ENCODE measurements at regions not wholly inside any gene's neighbourhood (a gene's known extent, or its start where the extent isn't known, plus 50 kb on each side); places are given as distances from the start of the nearest gene placed in this dataset.

DNA sequence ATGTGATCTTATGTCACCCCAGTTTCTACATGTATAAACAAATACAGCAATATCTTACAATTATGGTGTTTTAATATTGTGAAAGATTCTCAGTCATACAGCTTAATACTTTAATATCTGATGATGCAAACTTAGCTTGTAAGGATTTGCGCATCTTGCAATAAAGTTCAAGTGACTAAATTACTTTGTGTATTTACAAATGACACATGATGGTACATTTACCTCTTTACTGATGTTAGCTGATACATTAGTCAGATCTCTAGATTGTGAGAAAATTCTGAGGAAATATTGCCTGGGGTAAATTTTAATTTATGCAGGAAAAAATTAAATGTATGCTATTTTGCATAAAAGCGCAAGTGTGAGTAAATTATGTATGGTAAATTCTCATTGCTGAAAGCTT lies 418.8 kb upstream of the MMS22L start:
- POLR2A ChIA-PET, result no interaction called here
- no peak overlapping the region for H3K27ac Mint-ChIP-seq
- H3K4me1 Mint-ChIP-seq, result no peaks in the 10 kb centered on the region
- no peaks in the 10 kb centered on the region for H3K36me3 Mint-ChIP-seq
- ATAC-seq (ENCODE audit: low read depth), result no peak
- no peak for DNase-seq
- no peak overlapping the region for H3K4me3 Mint-ChIP-seq
- no peaks in the 10 kb centered on the region for H3K27me3 Mint-ChIP-seq
- H3K9me3 Mint-ChIP-seq, result no peaks in the 10 kb centered on the region

GRCh38 chr6:97702248-97702647 lies 419.2 kb upstream of the MMS22L start:
- DNase-seq, result no peak
- Mint-ChIP-seq H3K27me3 (no peaks in the 10 kb centered on the region), H3K9me3 (no peaks in the 10 kb centered on the region), H3K4me1 (no peaks in the 10 kb centered on the region), H3K27ac (no peak overlapping the region), H3K36me3 (no peaks in the 10 kb centered on the region), H3K4me3 (no peak overlapping the region)
- ATAC-seq (ENCODE audit: low read depth), result no peak
- POLR2A ChIA-PET, result no interaction called here

GRCh38 chr6:97703661-97704060 lies 420.6 kb upstream of the MMS22L start:
- DNase-seq (no peak), ATAC-seq (ENCODE audit: low read depth) (no peak)
- H3K36me3 Mint-ChIP-seq, result no peaks in the 10 kb centered on the region
- POLR2A ChIA-PET, result no interaction called here
- no peak overlapping the region for H3K27ac Mint-ChIP-seq
- no peak overlapping the region for H3K4me3 Mint-ChIP-seq
- H3K4me1 Mint-ChIP-seq, result no peaks in the 10 kb centered on the region
- no peaks in the 10 kb centered on the region for H3K27me3 Mint-ChIP-seq
- H3K9me3 Mint-ChIP-seq, result no peaks in the 10 kb centered on the region

DNA sequence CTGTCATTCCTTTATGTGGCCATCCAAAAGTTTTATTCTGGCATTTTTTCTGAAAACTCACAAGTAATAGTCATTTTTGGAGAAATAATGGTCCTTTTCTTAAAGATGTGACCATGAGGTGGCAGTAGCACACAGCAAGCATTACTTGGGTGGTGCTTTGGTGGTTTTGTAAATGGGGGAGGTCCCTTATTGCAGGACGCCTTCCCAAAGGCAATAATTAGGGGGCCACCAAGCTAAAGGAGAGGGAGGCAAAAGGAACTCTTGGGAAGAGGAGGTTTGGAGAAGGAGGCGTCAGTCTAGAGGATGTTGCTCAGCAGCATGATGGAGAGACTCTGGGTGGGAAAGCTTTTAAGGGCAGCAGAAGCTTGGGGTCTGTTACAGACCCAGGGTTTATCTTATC lies 422.6 kb upstream of the MMS22L start:
- Mint-ChIP-seq H3K4me3 (no peak overlapping the region), H3K9me3 (no peaks in the 10 kb centered on the region), H3K27ac (no peak overlapping the region), H3K27me3 (no peaks in the 10 kb centered on the region), H3K36me3 (no peaks in the 10 kb centered on the region), H3K4me1 (no peaks in the 10 kb centered on the region)
- ATAC-seq (ENCODE audit: low read depth) (no peak), DNase-seq (no peak)
- POLR2A ChIA-PET, result no interaction called here

GRCh38 chr6:97712751-97713150 lies 429.7 kb upstream of the MMS22L start:
- no peak for ATAC-seq (ENCODE audit: low read depth)

DNA sequence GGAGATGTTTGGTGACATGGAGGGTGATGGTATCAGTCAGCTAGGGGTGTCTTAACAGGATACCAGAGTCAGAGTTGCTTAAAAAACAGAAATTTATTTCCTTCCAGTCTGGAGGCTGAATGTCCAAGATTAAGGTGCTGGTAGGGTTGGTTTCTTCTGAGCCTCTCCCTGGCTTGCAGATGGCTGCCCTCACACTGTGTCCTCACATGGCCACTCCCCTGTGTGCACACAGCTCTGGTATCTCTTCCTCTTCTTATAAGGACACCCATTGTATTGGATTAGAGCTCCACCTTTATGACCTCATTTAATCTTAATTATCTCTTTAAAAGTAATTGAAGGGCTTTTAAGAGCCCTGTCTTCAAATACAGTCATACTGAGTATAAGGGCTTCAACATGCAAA lies 431.8 kb upstream of the MMS22L start:
- no peak for ATAC-seq (ENCODE audit: low read depth)

More at GRCh38 chr6:97712751-97713150, 429.7 kb upstream of the MMS22L start:
- Mint-ChIP-seq H3K36me3 (no peaks in the 10 kb centered on the region), H3K27me3 (no peaks in the 10 kb centered on the region), H3K4me3 (no peak overlapping the region), H3K4me1 (no peaks in the 10 kb centered on the region), H3K27ac (no peak overlapping the region), H3K9me3 (no peaks in the 10 kb centered on the region)
- no peak for DNase-seq
- POLR2A ChIA-PET, result no interaction called here

DNA sequence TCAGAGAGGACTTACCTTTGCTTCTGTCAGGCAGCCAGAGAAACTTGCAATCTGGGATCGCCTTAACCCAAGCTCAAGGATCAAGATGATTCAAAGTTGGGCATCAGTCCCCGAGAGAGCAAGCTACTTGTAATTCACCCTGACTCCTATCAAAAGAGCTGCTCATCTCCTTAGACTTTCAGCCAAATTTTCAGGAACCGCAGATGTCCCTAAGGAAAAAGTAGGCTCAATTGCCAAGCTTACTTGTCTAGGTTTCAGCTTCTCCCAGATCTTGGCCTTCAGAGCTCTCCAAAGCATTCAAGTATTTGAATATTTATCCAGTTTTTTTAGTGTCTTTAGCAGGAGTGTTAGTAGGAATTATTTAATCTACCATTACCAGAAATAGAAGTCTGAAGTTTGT lies 434.1 kb upstream of the MMS22L start:
- ATAC-seq (ENCODE audit: low read depth), result no peak

More for the DNA sequence above, 431.8 kb upstream of the MMS22L start:
- Mint-ChIP-seq H3K4me3 (no peak overlapping the region), H3K36me3 (no peaks in the 10 kb centered on the region), H3K4me1 (no peaks in the 10 kb centered on the region), H3K9me3 (no peaks in the 10 kb centered on the region), H3K27ac (no peak overlapping the region), H3K27me3 (no peaks in the 10 kb centered on the region)
- no peak for DNase-seq
- POLR2A ChIA-PET, result no interaction called here

DNA sequence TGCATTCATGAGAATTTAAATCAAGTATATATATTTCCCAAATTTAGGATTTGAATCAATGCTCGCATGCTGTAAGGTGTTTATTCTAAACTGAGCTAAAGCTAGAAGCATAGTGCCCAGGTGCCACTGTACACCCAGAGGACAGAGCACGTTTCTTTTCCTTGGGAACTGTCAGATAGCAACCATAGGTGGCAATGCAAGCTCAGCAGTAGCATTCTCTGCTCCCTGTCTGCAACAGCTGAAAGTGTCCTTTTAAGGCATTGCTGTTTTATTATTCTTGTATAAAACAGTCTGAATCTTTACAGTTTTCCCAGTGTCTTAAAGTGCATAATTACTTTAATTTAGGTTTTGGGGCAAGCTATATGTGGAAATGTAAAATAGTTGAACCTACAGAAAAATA lies 443.4 kb upstream of the MMS22L start:
- POLR2A ChIA-PET, result no interaction called here
- no peaks in the 10 kb centered on the region for H3K27me3 Mint-ChIP-seq
- ATAC-seq (ENCODE audit: low read depth), result no peak
- no peaks in the 10 kb centered on the region for H3K36me3 Mint-ChIP-seq
- H3K4me3 Mint-ChIP-seq, result no peak overlapping the region
- no peaks in the 10 kb centered on the region for H3K9me3 Mint-ChIP-seq
- H3K27ac Mint-ChIP-seq, result no peak overlapping the region
- no peaks in the 10 kb centered on the region for H3K4me1 Mint-ChIP-seq
- no peak for DNase-seq

More for the DNA sequence above, 434.1 kb upstream of the MMS22L start:
- no peaks in the 10 kb centered on the region for H3K9me3 Mint-ChIP-seq
- DNase-seq, result no peak
- H3K4me3 Mint-ChIP-seq, result no peak overlapping the region
- no peak overlapping the region for H3K27ac Mint-ChIP-seq
- POLR2A ChIA-PET, result no interaction called here
- no peaks in the 10 kb centered on the region for H3K4me1 Mint-ChIP-seq
- no peaks in the 10 kb centered on the region for H3K27me3 Mint-ChIP-seq
- H3K36me3 Mint-ChIP-seq, result no peaks in the 10 kb centered on the region

DNA sequence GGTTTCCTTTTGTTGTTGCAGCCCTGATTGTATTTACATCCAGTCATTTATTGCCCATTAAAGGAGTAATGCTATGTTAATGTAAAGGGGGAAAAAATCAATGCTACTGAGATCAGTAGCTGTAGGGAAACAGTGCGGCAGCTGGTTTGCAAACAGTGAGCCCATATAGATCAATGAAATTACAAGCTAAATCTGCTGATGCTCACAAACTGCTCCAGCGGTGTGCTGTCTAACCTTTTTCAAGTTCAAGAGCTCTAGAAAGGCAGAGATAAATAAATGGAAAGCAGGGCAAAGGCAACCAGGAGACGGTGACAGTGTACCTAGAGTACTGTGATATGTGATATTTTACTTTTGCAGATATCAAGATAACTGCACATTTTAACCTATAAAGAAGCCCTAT lies 449.0 kb upstream of the MMS22L start:
- DNase-seq (no peak), ATAC-seq (ENCODE audit: low read depth) (no peak)
- Mint-ChIP-seq H3K4me3 (no peak overlapping the region), H3K9me3 (no peaks in the 10 kb centered on the region), H3K4me1 (no peaks in the 10 kb centered on the region), H3K27me3 (no peaks in the 10 kb centered on the region), H3K36me3 (no peaks in the 10 kb centered on the region), H3K27ac (no peak overlapping the region)
- POLR2A ChIA-PET, result no interaction called here

DNA sequence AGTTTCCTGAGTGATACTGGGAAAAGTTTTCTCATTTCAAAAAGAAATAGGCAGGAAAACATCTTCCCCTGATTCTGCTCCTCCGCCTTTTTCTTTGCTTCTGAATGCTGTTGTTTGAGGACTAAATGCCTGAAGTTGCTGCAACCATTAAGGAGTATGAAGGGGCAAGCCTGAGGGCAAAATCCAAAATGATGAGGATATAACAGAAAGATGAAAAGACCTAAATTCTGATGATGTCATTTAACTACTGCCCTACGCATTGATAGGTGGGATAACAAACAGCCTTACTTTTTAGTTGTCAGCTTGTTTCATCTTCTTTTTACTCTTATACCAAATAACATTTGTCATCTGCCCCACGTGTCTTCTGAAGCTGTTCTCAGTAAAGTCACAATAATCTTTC lies 474.6 kb upstream of the MMS22L start:
- H3K9me3 Mint-ChIP-seq, result no peaks in the 10 kb centered on the region
- H3K27me3 Mint-ChIP-seq, result no peaks in the 10 kb centered on the region
- ATAC-seq (ENCODE audit: low read depth), result no peak
- H3K27ac Mint-ChIP-seq, result no peak overlapping the region
- no peaks in the 10 kb centered on the region for H3K4me1 Mint-ChIP-seq
- DNase-seq, result no peak
- no peak overlapping the region for H3K4me3 Mint-ChIP-seq
- POLR2A ChIA-PET, result no interaction called here
- no peaks in the 10 kb centered on the region for H3K36me3 Mint-ChIP-seq

DNA sequence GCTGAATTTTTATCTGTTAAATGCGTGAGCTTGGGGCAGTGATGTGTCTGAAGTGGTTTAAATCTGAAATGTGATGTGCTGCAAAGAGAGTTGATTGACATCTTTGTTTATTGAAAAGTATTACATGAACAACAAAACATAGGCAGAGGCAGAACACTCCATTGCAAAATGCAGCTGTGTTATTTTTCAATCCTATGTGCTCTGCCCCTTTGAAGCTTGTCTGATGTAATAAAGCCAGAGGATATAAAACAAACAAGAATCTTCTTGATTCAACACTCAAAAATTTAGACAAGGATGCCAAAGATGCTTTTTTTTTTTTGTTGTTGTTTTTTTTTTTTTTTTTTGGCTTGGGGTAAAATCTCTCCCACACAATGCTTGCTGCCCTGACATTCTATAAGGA lies 482.4 kb upstream of the MMS22L start:
- Mint-ChIP-seq H3K27ac (no peak overlapping the region), H3K4me3 (no peak overlapping the region), H3K4me1 (no peaks in the 10 kb centered on the region), H3K36me3 (no peaks in the 10 kb centered on the region), H3K9me3 (no peaks in the 10 kb centered on the region), H3K27me3 (peaks cover 2% of the 10 kb centered on the region)
- POLR2A ChIA-PET, result no interaction called here
- ATAC-seq (ENCODE audit: low read depth), result no peak
- DNase-seq, result no peak

DNA sequence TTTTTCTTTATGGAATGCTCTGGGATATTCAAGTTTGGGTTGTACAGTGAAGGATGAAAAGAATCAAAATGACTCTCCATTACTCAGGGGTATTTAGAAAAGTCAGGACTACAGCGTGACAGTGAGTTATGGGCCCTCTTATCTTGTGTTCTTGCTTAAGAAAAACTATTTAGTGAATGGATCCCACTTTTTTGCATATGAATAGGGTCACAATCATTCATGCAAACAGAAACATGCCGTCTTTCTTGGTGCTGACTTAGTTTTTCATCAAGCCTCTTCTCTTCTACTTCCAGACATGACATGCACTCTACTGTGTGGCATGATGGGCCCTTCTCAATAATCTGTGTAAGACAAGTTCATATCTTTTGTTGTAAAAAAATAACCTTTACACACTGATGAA lies 488.4 kb upstream of the MMS22L start:
- H3K4me3 Mint-ChIP-seq, result no peak overlapping the region
- peaks cover 2% of the 10 kb centered on the region for H3K27me3 Mint-ChIP-seq
- ATAC-seq (ENCODE audit: low read depth) (no peak), DNase-seq (no peak)
- POLR2A ChIA-PET, result no interaction called here
- H3K36me3 Mint-ChIP-seq, result no peaks in the 10 kb centered on the region
- no peaks in the 10 kb centered on the region for H3K4me1 Mint-ChIP-seq
- H3K9me3 Mint-ChIP-seq, result no peaks in the 10 kb centered on the region
- H3K27ac Mint-ChIP-seq, result no peak overlapping the region

DNA sequence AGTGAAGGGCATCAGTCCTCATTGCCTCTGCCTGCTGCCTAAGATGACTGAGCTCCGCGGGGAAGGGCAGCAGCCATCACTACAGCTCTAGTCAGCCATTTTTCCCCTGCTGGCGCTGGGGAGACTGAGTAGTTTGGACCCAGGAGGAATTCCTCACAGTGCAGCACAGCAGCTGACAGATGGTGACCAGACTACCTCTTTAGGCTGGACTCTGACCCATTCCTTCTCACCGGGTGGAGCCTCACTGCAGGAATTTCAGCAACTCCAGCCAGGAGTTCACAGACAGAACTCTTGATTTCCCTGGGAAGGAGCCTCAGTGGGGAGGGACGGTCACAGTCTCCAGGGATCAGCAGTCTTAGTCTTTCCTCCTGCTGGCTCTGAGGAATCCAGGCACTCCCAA lies 492.0 kb upstream of the MMS22L start:
- Mint-ChIP-seq H3K4me3 (no peak overlapping the region), H3K27ac (no peak overlapping the region), H3K9me3 (peaks cover under 1% of the 10 kb centered on the region), H3K36me3 (no peaks in the 10 kb centered on the region), H3K27me3 (peaks cover 2% of the 10 kb centered on the region), H3K4me1 (no peaks in the 10 kb centered on the region)
- POLR2A ChIA-PET, result no interaction called here
- ATAC-seq (ENCODE audit: low read depth), result no peak
- no peak for DNase-seq

DNA sequence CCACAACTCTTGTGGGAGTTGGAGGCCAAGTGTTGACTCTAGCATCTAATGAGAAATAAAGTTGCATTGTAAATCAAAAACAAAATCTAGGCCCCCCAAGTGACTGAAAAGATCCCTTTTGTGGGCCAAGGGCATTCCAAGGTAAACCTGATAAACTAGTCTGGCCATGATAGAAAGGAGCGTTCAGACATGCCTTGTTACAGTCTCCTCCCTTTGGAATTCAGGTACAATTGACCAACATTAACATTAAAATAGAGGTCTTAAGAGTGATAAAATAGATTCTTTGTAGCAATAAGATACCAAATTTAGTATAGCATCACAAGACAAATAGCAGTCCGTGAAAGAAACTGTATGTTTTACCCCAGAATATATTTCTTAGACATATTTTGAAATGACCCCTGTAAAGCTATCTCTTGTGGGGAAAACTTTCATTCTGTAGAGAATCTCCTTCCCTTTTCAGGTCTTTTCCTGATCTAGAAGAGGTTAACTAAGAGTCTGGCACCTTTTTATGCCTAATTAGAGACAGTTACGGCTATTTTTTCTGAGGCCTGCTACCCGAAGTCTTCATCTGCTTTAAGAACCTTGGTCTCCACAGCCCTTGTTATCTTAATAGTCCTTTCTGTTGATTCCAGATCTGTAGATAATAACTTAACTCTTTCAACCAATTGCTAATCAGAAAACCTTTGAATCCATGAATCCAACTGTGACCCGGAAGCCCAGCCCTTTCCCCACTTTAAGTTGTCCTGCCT lies 495.4 kb upstream of the MMS22L start:
- ATAC-seq (ENCODE audit: low read depth), result no peak
- H3K9me3 Mint-ChIP-seq, result peaks cover 2% of the 10 kb centered on the region
- no peaks in the 10 kb centered on the region for H3K27me3 Mint-ChIP-seq
- H3K4me1 Mint-ChIP-seq, result no peaks in the 10 kb centered on the region
- H3K27ac Mint-ChIP-seq, result no peak overlapping the region
- no peak overlapping the region for H3K4me3 Mint-ChIP-seq
- H3K36me3 Mint-ChIP-seq, result no peaks in the 10 kb centered on the region
- POLR2A ChIA-PET, result no interaction called here
- DNase-seq, result no peak
